Activated CD8-positive, alpha-beta T cell treated with anti-CD3 and anti-CD28 coated beads for 36 hours (primary cell): ENCODE measurements at regions not wholly inside any gene's neighbourhood (a gene's known extent, or its start where the extent isn't known, plus 50 kb on each side); places are given as distances from the start of the nearest gene placed in this dataset.

Experiments
- ATAC-seq: fragments of 200-7000 bp; cut with Tn5 transposase; one replicate; pipeline ENCODE4 v1.10.0; 2021; ENCODE audit warnings: mild to moderate bottlenecking, moderate library complexity
- CTCF ChIA-PET: fragments of 350-600 bp; sonication (Branson Sonifier 250); formaldehyde crosslinking; loops from one replicate; lab custom pipeline; 2021; ENCODE audit warnings: antibody characterized with exemption; lab: Charles Lee
- POLR2A ChIA-PET: fragments of 350-600 bp; sonication (Branson Sonifier 250); formaldehyde crosslinking; loops from one replicate; lab custom pipeline; 2021; ENCODE audit warnings: antibody characterized with exemption; lab: Charles Lee
- DNase-seq: peaks from one replicate; pipeline ENCODE4 v3.0.0-alpha.2; 2020
- H3K27ac Mint-ChIP-seq: one replicate; pipeline ENCODE4 v1.8.0; 2021; ENCODE audit warnings: mild to moderate bottlenecking, mixed read lengths
- H3K27me3 Mint-ChIP-seq: one replicate; pipeline ENCODE4 v1.8.0; 2021; ENCODE audit warnings: mixed read lengths
- H3K36me3 Mint-ChIP-seq: one replicate; pipeline ENCODE4 v1.8.0; 2021; ENCODE audit warnings: low read depth, mixed read lengths
- H3K4me1 Mint-ChIP-seq: one replicate; pipeline ENCODE4 v1.8.0; 2021; ENCODE audit warnings: low read depth, mixed read lengths
- H3K4me3 Mint-ChIP-seq: one replicate; pipeline ENCODE4 v1.8.0; 2021; ENCODE audit warnings: mild to moderate bottlenecking, moderate library complexity, mixed read lengths
- H3K9me3 Mint-ChIP-seq: one replicate; pipeline ENCODE4 v1.8.0; 2021; ENCODE audit warnings: mixed read lengths
- intact Hi-C: fragments of 100-400 bp; cut with micrococcal nuclease; formaldehyde crosslinking; loops from one replicate; pipeline ENCODE4 v1.10.0; 2022
- TF ChIP-seq, protein P1 (sequence below): fragments of 200-600 bp; IDR thresholded peaks from one replicate; pipeline ENCODE4 v1.8.0; 2022; ENCODE audit warnings: antibody characterized with exemption, mild to moderate bottlenecking

DNA sequence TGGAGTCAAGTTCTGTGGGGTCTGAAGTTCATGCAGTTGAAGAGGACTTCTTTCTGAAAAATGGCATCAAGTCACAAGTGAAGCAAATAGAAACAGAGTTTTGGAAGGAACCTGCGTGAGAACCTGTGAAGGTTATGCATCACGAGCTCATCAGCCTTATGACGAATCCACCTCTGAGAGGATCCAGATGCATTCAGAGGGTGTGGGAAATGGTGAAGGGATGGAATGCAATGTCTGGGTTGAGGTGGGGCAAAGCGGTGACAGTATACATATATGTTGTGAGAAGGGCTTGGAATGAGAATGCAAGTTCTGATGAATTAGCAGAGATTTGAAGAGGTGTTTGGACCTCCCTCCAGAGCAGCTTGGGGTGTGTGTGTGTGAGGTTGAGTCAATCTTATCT, 382.1 kb upstream of the TBL1XR1 start:
- Mint-ChIP-seq H3K9me3 (peaks cover 3% of the 10 kb centered on the region), H3K27me3 (no peaks in the 10 kb centered on the region), H3K27ac (no peak overlapping the region), H3K36me3 (no peaks in the 10 kb centered on the region), H3K4me3 (no peak overlapping the region), H3K4me1 (no peaks in the 10 kb centered on the region)
- DNase-seq (no peak), ATAC-seq (no peak)
- intact Hi-C loops, result no loop called here
- POLR2A ChIA-PET, result no interaction called here
- TF ChIP-seq, protein P1, sequence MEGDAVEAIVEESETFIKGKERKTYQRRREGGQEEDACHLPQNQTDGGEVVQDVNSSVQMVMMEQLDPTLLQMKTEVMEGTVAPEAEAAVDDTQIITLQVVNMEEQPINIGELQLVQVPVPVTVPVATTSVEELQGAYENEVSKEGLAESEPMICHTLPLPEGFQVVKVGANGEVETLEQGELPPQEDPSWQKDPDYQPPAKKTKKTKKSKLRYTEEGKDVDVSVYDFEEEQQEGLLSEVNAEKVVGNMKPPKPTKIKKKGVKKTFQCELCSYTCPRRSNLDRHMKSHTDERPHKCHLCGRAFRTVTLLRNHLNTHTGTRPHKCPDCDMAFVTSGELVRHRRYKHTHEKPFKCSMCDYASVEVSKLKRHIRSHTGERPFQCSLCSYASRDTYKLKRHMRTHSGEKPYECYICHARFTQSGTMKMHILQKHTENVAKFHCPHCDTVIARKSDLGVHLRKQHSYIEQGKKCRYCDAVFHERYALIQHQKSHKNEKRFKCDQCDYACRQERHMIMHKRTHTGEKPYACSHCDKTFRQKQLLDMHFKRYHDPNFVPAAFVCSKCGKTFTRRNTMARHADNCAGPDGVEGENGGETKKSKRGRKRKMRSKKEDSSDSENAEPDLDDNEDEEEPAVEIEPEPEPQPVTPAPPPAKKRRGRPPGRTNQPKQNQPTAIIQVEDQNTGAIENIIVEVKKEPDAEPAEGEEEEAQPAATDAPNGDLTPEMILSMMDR, result no peak
- CTCF ChIA-PET, result no interaction called here

DNA sequence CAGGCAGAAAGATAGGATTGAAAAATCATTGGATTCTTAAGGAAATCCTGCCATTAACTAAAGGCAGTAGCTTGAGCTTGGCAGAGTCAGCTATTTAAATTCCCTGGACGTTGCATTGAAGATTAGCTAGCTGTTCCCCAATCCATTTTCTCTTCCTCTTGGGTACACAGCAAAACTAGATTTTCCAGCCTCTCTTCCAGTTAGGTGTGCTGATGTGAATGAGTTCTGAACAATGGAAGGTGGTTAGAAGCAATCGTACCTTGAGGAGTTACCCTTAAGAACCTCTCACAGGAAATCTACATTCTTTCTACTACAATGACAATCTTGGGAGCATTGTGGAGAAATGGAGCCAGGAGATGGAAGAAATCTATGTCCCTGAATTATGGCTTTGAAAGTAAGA, 383.2 kb upstream of the TBL1XR1 start:
- no peaks in the 10 kb centered on the region for H3K36me3 Mint-ChIP-seq
- POLR2A ChIA-PET, result interaction anchor here (0.6 kb wide), 1 partner anchor 454 kb away, joined by 3 read pairs; no protein-coding TSS in a partner anchor
- intact Hi-C loops, result no loop called here
- DNase-seq, result no peak
- CTCF ChIA-PET, result no interaction called here
- H3K27ac Mint-ChIP-seq, result no peak overlapping the region
- TF ChIP-seq, protein P1, result no peak
- ATAC-seq, result no peak
- H3K27me3 Mint-ChIP-seq, result no peaks in the 10 kb centered on the region
- H3K9me3 Mint-ChIP-seq, result peaks cover 3% of the 10 kb centered on the region
- H3K4me3 Mint-ChIP-seq, result no peak overlapping the region
- H3K4me1 Mint-ChIP-seq, result no peaks in the 10 kb centered on the region

DNA sequence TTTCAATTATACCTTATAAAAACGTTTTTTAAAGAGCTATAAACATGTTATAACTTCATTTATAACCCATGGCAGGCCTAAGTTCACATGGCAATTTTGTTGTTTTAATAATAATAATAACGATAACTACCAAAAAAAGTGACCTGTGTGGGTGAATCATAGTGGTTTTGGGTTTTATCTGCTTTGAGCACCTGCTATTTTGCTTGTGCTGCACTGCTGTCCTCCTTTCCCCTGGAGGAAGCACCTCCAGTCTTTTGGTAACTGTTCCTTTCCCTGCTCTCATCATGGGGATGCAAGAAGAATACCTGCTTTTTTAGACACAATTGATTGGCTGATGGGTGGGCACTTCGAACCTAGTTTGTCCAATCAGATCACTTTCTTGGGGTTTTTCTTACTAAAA, 388.0 kb upstream of the TBL1XR1 start:
- TF ChIP-seq, protein P1, result no peak
- CTCF ChIA-PET, result interaction anchor here (1.9 kb wide), 1 partner anchor 11 kb away, joined by 4 read pairs; no protein-coding TSS in a partner anchor
- Mint-ChIP-seq H3K27me3 (no peaks in the 10 kb centered on the region), H3K27ac (no peak overlapping the region), H3K36me3 (no peaks in the 10 kb centered on the region), H3K4me3 (no peak overlapping the region), H3K9me3 (peaks cover 7% of the 10 kb centered on the region), H3K4me1 (peaks cover 7% of the 10 kb centered on the region)
- DNase-seq (no peak), ATAC-seq (no peak)
- intact Hi-C loops, result no loop called here
- POLR2A ChIA-PET, result interaction anchor here (1.3 kb wide), 1 partner anchor 12 kb away, joined by 4 read pairs; no protein-coding TSS in a partner anchor

DNA sequence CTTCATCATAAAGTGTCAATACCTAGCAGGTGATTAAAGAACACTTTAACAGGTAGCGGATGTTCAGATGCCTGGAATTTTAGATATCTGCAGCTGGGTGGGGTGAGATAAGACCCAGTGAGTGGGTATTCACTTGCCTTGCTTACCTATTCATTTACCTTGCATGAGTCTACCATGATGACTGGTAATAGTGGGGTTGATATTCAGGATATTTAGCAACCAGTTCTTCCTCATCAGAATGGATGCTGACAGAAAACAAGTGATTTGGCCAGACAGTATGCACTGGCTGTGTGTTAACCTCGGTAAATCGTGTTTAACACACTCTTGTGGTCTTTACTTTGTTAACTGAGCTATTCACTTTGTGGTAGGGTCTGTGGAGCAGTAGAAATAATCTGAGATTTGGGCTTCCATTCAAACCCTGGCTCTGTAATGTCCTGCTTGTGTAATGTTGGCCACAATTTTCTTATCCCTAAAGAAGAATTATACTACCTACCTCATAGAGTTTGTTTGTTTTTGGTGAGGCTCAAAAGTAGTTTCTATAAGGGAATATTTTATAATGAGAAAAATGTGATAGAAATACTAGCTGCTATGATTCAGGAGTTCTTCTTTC, 391.9 kb upstream of the TBL1XR1 start:
- ATAC-seq, result no peak
- Mint-ChIP-seq H3K4me1 (peaks cover 30% of the 10 kb centered on the region), H3K9me3 (peaks cover 4% of the 10 kb centered on the region), H3K36me3 (no peaks in the 10 kb centered on the region), H3K4me3 (no peak overlapping the region), H3K27me3 (no peaks in the 10 kb centered on the region), H3K27ac (no peak overlapping the region)
- intact Hi-C loops, result no loop called here
- ChIA-PET CTCF (interaction anchor here (1.1 kb wide), 1 partner anchor 537 kb away, joined by 3 read pairs; no protein-coding TSS in a partner anchor), POLR2A (interaction anchor here (0.6 kb wide), 1 partner anchor 127 kb away, joined by 3 read pairs; no protein-coding TSS in a partner anchor)
- DNase-seq, result no peak
- TF ChIP-seq, protein P1, result no peak

DNA sequence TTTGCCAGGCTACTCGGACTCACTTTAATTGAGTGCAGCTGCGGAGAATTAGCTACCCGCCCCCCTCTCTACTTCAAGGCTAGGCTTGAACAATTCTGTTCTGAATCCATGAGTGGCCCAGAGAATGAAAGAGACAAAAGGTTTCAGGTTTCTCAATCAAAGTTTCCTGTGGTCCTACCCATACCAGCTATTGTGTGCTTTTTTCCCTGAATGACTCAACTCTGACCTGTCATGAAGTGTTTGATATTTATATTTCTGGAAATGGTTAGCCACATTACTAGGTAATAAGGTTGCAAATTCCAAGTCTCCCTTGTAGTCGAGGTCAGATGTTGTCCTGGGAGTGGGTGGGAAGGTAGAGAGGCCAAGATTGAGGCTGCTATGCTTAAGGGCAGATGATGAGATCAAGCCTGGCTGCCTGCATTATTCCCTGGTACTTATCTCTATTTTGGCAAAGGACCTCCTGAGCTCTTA, 392.7 kb upstream of the TBL1XR1 start:
- peak; percentile 23 for DNase-seq
- Mint-ChIP-seq H3K9me3 (peaks cover 4% of the 10 kb centered on the region), H3K4me3 (no peak overlapping the region), H3K4me1 (peaks cover 30% of the 10 kb centered on the region), H3K27ac (no peak overlapping the region), H3K36me3 (no peaks in the 10 kb centered on the region), H3K27me3 (no peaks in the 10 kb centered on the region)
- ChIA-PET POLR2A (interaction anchor here (0.6 kb wide), 1 partner anchor 570 kb away, joined by 3 read pairs; no protein-coding TSS in a partner anchor), CTCF (interaction anchor here (1.1 to 1.4 kb wide), 2 partner anchors 29 to 538 kb away, joined by 3 to 4 read pairs; no protein-coding TSS in a partner anchor)
- TF ChIP-seq, protein P1, result no peak
- intact Hi-C loops, result no loop called here
- ATAC-seq, result peak; percentile 84
